Esophagus muscularis mucosa (tissue), 4 donors: ENCODE measurements at regions not wholly inside any gene's neighbourhood (a gene's known extent, or its start where the extent isn't known, plus 50 kb on each side); places are given as distances from the start of the nearest gene placed in this dataset.

Experiments used
- DNase-seq: peaks from one replicate; pipeline ENCODE4 v3.0.0-alpha.2; 2017; ENCODE audit errors: extremely low spot score
- H3K27ac ChIP-seq, 4 donors: fragments of 200-600 bp; sonication (generic); replicated peaks in 1 of 4; 1 replicate in 3 of 4; 2 replicates in 1 of 4; pipeline ENCODE4 v1.5.1; 2016 to 2019; ENCODE audit warnings: mild to moderate bottlenecking in 1 of 4
- H3K27me3 ChIP-seq, 4 donors: fragments of 200-600 bp; sonication (generic); one replicate each; pipeline versions ENCODE4 v1.5.1 to v1.6.0; 2016 to 2019
- H3K36me3 ChIP-seq, 4 donors: fragments of 200-600 bp; sonication (generic); one replicate each; pipeline ENCODE4 v1.5.1; 2016 to 2019
- H3K4me1 ChIP-seq, 4 donors: fragments of 200-600 bp; sonication (generic); one replicate each; pipeline ENCODE4 v1.5.1; 2016 to 2019
- H3K4me3 ChIP-seq, 4 donors: fragments of 200-600 bp; sonication (generic); 1 replicate in 2 of 4; 2 replicates in 2 of 4; pipeline ENCODE4 v1.5.1; 2016 to 2019; ENCODE audit warnings: mild to moderate bottlenecking in 4 of 4, moderate library complexity in 1 of 4
- H3K9me3 ChIP-seq, 4 donors: fragments of 200-600 bp; sonication (generic); 1 replicate in 3 of 4; 2 replicates in 1 of 4; pipeline ENCODE4 v1.5.1; 2016 to 2019
- EP300 ChIP-seq: sonication (generic); formaldehyde crosslinking; IDR thresholded peaks from one replicate; pipeline ENCODE4 v1.6.1; 2017; ENCODE audit warnings: antibody characterized with exemption
- POLR2A ChIP-seq: fragments of 450-650 bp; IDR thresholded peaks from one replicate; pipeline ENCODE4 v1.6.1; 2017; ENCODE audit warnings: antibody characterized with exemption, moderate library complexity, mild to moderate bottlenecking, low read depth
- POLR2AphosphoS5 ChIP-seq, 2 donors: sonication (generic); formaldehyde crosslinking; IDR thresholded peaks; one replicate each; pipeline ENCODE4 v1.6.1; 2017; ENCODE audit warnings: antibody characterized with exemption in 2 of 2
- WGBS: methylation state at CpG from one replicate; pipeline ENCODE4 v1.1.5; 2018; 5-methylcytosine and 5-hydroxymethylcytosine counted together
- intact Hi-C: fragments of 100-400 bp; cut with DNase I; formaldehyde crosslinking; loops from one replicate; pipeline ENCODE4 v1.15.1; 2023
- TF ChIP-seq, protein P1 (sequence below), 3 experiments: fragments of 200-600 bp in 2 of 3; fragments of 450-650 bp in 1 of 3; sonication (generic) in 2 of 3; IDR thresholded peaks; one replicate each; pipeline ENCODE4 v1.5.1; 2017 to 2019; ENCODE audit warnings: antibody characterized with exemption in 3 of 3, mild to moderate bottlenecking in 2 of 3, moderate library complexity in 1 of 3

DNA sequence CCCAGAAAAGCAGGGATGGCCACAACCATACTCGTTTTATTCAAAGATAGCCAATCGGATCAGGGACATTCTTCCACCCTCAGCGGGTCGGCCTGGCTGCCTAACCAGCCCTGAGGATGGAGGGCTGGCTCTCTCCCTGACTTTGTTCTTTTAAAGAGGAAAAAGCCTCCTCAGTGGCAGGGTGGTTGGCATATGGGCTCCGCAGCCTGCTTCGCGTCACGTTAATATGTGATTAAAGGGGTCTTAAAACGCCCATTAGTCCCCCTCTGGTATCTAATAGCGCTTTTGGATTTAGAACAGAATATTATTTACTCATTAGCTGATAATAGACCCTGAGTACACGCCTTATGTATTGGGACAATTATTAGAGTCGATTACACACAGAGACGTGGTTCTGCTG is 199.4 kb downstream of the PHETA1 start:
- Histone ChIP-seq H3K27me3 (peaks cover 0 to 28% (median 0%) of the 10 kb centered on the region in 4 donors), H3K4me3 (no peak overlapping the region), H3K4me1 (peaks cover 0 to 6% (median 3%) of the 10 kb centered on the region in 4 donors), H3K36me3 (no peaks in the 10 kb centered on the region), H3K9me3 (no peaks in the 10 kb centered on the region), H3K27ac (no peak overlapping the region)
- DNase-seq, result no peak
- intact Hi-C loops, result no loop called here
- 91% methylated on average over 13 of the region's 13 CpGs for WGBS
- no peak for TF ChIP-seq EP300
- no peak for TF ChIP-seq POLR2A
- TF ChIP-seq, protein P1, sequence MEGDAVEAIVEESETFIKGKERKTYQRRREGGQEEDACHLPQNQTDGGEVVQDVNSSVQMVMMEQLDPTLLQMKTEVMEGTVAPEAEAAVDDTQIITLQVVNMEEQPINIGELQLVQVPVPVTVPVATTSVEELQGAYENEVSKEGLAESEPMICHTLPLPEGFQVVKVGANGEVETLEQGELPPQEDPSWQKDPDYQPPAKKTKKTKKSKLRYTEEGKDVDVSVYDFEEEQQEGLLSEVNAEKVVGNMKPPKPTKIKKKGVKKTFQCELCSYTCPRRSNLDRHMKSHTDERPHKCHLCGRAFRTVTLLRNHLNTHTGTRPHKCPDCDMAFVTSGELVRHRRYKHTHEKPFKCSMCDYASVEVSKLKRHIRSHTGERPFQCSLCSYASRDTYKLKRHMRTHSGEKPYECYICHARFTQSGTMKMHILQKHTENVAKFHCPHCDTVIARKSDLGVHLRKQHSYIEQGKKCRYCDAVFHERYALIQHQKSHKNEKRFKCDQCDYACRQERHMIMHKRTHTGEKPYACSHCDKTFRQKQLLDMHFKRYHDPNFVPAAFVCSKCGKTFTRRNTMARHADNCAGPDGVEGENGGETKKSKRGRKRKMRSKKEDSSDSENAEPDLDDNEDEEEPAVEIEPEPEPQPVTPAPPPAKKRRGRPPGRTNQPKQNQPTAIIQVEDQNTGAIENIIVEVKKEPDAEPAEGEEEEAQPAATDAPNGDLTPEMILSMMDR (IDR thresholded peaks at IDR 0.05), result no peak
- no peak for TF ChIP-seq POLR2AphosphoS5 (IDR thresholded peaks at IDR 0.05)

DNA sequence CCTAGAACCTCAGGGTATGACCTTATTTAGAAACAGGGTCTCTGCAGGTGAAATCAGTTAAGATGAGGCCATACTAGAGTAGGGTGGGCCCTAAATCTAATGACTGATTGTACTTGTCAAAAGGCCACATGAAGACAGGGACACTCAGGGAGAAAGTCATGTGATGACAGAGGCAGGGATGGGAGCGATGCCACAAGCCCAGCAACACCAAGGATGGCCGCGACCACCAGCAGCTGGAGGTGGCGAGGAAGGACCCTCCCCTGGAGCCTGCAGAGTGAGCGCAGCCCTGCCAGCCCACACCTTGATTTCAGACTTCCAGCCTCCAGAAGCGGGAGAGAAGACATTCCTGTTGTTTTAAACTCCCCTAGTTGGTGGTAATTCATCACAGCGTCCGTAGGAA is 199.9 kb downstream of the PHETA1 start:
- Histone ChIP-seq H3K36me3 (no peaks in the 10 kb centered on the region), H3K4me3 (no peak overlapping the region), H3K27ac (no peak overlapping the region), H3K27me3 (peaks cover 0 to 27% (median 0%) of the 10 kb centered on the region in 4 donors), H3K9me3 (no peaks in the 10 kb centered on the region), H3K4me1 (peaks cover 0 to 6% (median 3%) of the 10 kb centered on the region in 4 donors)
- WGBS, result 89% methylated on average over 8 of the region's 8 CpGs
- intact Hi-C loops, result no loop called here
- no peak for DNase-seq
- no peak for TF ChIP-seq POLR2AphosphoS5 (IDR thresholded peaks at IDR 0.05)
- no peak for TF ChIP-seq EP300

DNA sequence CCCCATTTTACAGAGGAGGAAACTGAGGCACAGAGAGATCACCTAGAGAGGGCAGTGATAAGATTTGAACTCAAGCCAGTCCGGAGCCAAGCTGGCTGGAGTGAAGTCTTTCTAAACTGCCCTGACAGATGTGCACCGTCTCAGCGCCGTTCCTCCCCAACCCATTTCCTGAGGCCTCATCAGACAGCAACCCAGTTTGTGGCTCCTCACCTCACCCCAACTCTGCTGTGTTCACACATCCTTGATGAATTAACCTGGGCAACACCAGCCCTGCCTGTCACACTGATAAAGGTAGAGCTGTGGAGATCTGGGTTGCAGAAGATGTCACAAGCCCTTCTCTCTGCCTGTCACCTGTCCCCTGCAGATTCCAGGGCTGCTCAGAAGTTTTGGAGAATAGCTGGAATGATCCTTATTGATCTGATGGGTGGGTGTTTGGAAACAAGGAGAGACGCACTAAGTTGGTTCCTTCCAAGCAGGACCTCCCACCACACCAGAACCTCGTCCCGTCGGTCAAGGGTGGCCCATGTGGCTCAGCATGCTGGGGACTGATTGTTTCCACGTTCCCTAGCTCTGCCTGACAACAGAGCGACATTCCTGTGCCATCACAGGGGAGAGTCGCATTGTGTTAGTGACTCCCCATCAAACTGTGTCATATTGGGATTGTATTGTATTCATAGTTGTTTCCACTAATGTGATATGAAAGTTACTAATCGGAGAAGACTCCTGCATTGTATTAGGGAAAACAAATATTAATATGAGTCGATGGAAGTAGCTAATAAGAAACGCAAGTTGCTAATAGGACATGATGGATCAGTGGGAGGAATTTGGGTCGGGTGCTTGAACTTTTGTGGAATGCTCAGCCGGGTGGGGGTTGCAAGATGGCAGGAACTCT is 200.6 kb downstream of the PHETA1 start:
- no peak overlapping the region for H3K27ac ChIP-seq
- no peaks in the 10 kb centered on the region for H3K36me3 ChIP-seq
- H3K27me3 ChIP-seq, result peaks cover 0 to 21% (median 0%) of the 10 kb centered on the region in 4 donors
- intact Hi-C loops, result no loop called here
- no peaks in the 10 kb centered on the region for H3K9me3 ChIP-seq
- 85% methylated on average over 16 of the region's 16 CpGs for WGBS
- no peak for TF ChIP-seq EP300
- TF ChIP-seq POLR2A, result no peak
- TF ChIP-seq POLR2AphosphoS5 (IDR thresholded peaks at IDR 0.05), result no peak
- TF ChIP-seq, protein P1 (IDR thresholded peaks at IDR 0.05), result no peak
- peaks cover 0 to 6% (median 3%) of the 10 kb centered on the region in 4 donors for H3K4me1 ChIP-seq
- no peak for DNase-seq
- no peak overlapping the region for H3K4me3 ChIP-seq

DNA sequence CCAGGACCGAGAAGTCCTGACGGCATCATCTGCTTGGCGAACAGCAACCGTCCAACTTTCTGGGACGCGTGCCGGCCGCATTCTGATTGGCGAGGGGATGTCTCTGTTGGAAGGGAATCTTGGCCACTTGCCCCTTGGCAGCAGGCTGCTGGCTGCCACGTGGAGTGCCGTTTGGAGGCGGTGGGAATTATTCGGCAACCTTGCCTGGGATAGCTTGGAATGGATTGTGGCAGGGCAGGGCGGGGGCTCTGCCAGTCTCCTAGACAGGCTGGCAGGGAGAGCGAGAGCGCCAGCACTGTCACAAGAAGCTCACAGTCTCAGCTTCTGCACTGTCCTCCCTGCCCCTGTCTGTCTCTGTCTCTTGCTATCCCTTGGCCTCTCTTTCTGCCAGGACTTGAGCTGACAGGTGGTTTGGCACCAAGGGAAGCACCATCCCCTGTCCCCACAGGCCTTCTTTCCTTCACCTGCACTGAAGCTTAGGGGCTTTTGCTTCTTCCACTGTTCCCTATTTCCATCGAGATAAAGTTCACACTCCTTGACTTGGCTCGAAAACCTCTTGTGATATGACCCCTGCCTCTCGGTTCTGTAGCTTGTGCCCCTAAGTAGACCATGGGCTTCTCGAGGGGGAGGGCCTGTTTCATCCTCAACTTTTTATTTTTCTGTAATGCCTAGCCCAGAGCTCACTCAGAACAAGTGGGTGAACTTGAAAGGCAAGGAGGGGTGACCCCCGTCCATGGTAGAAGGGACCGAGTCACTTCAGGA is 201.9 kb downstream of the PHETA1 start:
- peaks cover 0 to 21% (median 0%) of the 10 kb centered on the region in 4 donors for H3K27me3 ChIP-seq
- intact Hi-C loops, result no loop called here
- no peak overlapping the region for H3K27ac ChIP-seq
- no peak overlapping the region for H3K4me3 ChIP-seq
- H3K36me3 ChIP-seq, result no peaks in the 10 kb centered on the region
- TF ChIP-seq, protein P1 (IDR thresholded peaks at IDR 0.05), result no peak
- no peaks in the 10 kb centered on the region for H3K9me3 ChIP-seq
- WGBS, result 73% methylated on average over 21 of the region's 22 CpGs
- DNase-seq, result no peak
- peaks cover 0 to 6% (median 3%) of the 10 kb centered on the region in 4 donors for H3K4me1 ChIP-seq

DNA sequence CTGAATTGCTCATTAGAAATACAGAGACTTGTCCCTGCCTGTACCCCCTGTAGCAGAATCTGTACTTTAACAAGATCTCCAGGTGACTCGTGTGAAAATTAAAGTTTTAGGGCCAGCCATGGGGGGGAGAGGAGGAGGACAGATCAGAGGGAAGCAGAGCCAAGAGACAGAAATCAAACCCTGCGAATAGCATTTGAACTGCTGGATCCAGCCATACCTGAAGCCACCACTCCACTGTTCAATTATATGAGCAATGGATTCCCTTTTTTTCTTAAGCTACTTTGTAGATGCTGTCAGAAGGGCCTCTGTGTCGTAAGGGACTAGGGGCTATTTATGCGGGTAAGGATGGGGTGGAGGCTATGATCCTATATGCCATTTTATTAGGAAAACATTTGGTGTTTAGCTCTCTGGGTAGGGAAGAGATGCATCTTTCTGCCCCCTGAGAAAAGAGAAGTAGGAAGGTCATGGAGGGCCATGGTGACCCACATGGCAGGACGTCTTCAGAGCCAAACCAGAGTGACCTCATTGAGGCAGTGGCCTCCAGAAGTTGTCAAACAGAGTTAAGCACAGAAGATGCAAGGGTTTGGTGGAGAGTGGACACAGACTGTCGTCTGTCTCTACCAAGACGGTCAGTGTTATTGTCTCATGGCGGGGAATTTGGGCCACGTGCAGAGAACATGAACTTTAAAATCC is 203.9 kb downstream of the PHETA1 start:
- H3K36me3 ChIP-seq, result no peaks in the 10 kb centered on the region
- TF ChIP-seq EP300, result no peak
- TF ChIP-seq POLR2A, result no peak
- no peak for TF ChIP-seq POLR2AphosphoS5 (IDR thresholded peaks at IDR 0.05)
- TF ChIP-seq, protein P1 (IDR thresholded peaks at IDR 0.05), result no peak
- no peak overlapping the region for H3K4me3 ChIP-seq
- H3K27me3 ChIP-seq, result peaks cover 0 to 17% (median 0%) of the 10 kb centered on the region in 4 donors
- no peak overlapping the region for H3K27ac ChIP-seq
- DNase-seq, result no peak
- WGBS, result 80% methylated on average over 9 of the region's 9 CpGs
- no peaks in the 10 kb centered on the region for H3K9me3 ChIP-seq
- peaks cover 0 to 6% (median 3%) of the 10 kb centered on the region in 4 donors for H3K4me1 ChIP-seq
- intact Hi-C loops, result no loop called here
